HG03039 (cell line): ENCODE measurements at regions not wholly inside any gene's neighbourhood (a gene's known extent, or its start where the extent isn't known, plus 50 kb on each side); places are given as distances from the start of the nearest gene placed in this dataset.

Experiments used
- ATAC-seq: cut with Tn5 transposase; IDR thresholded peaks from one replicate; pipeline ENCODE4 v1.9.1; 2021; ENCODE audit warnings: mild to moderate bottlenecking, moderate library complexity; ENCODE audit not compliant: unreplicated experiment

DNA sequence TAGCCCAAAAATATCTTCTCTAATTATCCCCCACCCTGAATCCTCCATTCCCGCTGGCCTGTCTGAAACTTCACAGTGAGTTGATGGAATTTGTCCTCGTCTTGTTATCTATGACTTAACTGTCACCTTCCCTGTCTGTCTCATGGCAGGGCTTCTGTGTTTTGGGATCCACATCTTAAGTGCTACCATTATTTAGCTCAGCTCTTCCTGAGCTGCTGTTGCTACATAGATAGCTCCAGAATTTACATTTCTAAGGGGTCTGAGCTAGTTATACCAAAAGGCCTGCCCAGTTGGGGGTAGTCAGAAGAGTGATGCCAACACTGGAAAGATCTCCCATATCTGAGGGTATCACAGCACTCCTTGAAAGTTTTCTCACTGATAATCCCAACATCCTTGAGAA lies 57.0 kb upstream of the CDKN3 start:
- ATAC-seq, result no peak

DNA sequence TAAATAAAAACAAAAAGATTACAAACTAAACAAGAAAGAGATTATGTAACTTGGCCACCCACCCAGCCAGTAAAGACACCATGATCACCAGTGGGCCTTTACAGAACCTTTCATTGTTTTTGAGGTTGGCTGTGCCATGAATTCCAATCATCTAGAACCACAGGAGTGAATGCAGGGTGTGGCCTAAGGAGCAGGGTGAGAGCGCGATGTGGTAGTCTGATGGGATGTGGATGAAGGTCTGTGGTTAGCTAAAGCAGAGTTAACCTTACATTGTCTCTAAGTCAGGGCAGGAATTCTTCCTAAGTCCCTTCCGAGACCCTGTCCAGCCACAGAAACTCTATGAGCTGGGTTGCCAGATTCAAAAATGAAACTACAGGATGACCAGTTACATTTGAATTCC lies 54.0 kb upstream of the CDKN3 start:
- no peak for ATAC-seq

DNA sequence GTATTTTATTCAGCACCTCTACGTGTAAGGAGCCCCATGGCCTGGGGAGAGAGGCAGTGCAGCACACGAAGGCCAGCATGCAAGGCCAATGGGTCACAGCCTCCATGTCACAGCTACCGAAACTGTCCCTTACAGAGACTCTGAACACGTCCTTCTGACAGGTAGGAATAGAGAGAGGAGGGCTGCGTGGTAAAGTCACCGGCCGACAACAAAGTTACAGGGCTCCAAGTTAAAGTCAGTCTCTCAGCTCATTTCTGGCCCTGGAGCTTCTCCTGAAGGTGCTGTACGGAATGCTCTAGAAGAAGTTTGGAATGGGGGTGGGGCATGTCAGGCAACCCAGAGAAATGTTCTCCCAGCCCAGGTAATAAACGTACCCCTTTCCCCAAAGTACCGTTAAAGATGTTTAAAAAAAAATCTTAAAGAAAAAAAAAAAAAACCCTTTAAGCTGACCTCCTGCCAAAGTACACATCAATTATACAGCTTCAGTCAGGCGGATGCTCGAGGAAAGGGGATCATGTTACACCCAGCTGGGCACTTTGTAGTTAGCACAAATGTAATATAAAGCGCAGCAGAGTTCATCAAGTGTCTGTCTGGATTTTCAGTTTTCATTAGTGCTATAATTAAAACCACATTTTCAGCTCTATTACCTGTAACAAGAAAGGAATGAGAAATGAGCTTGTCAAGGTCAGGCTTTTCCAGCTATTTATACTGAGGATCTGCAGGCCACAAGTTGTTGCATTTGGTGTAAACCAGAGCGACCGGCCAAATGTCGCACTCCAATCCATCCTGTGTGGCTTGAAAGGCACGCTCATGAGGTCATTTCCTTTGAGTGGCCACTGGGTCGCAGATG lies 53.3 kb upstream of the CDKN3 start:
- no peak for ATAC-seq

DNA sequence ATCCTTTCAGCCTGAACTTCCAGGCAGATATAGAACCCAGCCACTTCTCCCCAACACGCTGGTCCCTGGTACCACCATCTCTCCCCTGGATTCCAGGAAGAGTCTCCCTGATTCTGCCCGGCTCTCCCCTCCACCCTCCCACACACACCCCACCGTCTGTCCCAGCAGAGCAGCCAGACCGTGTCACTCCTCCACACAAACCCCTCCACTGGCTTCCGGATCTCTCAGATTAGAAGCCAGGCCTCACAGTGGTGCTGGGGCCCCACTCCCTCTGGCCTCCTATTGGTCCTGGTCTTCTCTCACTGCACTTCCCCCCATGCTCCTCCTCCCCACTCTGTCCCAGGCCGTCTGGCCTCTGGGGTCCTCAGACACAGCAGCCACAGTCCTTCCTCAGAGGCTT lies 52.4 kb upstream of the CDKN3 start:
- ATAC-seq, result no peak

DNA sequence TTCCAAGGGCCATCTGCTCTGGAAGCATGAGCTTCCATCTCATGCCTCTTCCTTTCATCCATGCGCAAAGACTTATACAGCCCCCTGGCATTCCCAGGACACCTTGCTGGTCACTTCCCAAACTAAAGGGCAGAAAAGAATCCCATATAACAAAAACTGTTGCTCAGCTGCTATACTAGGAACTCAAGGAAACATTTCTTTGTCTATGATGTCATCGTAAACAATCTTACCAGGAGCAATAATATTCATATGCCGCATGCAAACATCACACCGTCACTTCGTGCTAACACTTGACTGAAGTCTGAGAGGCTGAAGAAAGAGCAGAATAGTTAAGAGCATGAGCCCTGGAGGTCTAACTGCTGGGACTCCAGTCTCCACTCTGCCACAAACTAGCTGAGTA lies 50.5 kb upstream of the CDKN3 start:
- ATAC-seq, result no peak
